ENCODE measurements at regions not wholly inside any gene's neighbourhood (a gene's known extent, or its start where the extent isn't known, plus 50 kb on each side); places are given as distances from the start of the nearest gene placed in this dataset.

GRCh38 chr4:183770906-183771305, 111.8 kb downstream of the TRAPPC11 start:
- DNase-seq (ENCODE audit: low spot score) (no peak), ATAC-seq (no peak), FAIRE-seq (no peak)
- Histone ChIP-seq H3K4me2 (ENCODE audit: low read depth, low read length) (no peak overlapping the region), H3K4me3 (replicated peaks in 1 of 3; ENCODE audit: insufficient read depth in 1 of 3, low read depth in 2 of 3, low read length in 3 of 3) (no peak overlapping the region), H3K9ac (ENCODE audit: insufficient read depth, low read depth, low read length) (no peak overlapping the region), H3K79me2 (ENCODE audit: insufficient read depth, low read length) (no peaks in the 10 kb centered on the region), H3K36me3 (replicated peaks in 1 of 2; ENCODE audit: control insufficient read depth in 1 of 2, insufficient read depth in 2 of 2, low read length in 2 of 2) (no peaks in the 10 kb centered on the region), H3K4me1 (ENCODE audit: insufficient read depth, low read length) (no peaks in the 10 kb centered on the region; the same call in 1 of the 2 replicates), H3K27me3 (ENCODE audit: control insufficient read depth in 1 of 2, insufficient read depth in 2 of 2, low read length in 2 of 2) (peaks cover 4 to 14% of the 10 kb centered on the region in 2 experiments; a peak in 3 of 5 replicates), H4K20me1 (ENCODE audit: insufficient read depth, low read length) (no peaks in the 10 kb centered on the region), H3K27ac (ENCODE audit: extremely low read length, insufficient read depth, low read length) (no peak overlapping the region), H3K9me3 (ENCODE audit: low read length) (no peaks in the 10 kb centered on the region), H2AFZ (ENCODE audit: low read length) (no peak overlapping the region)
- BruUV-seq (replicated peaks), result no TSS peak
- TF ChIP-seq TBX2 (CRISPR knock-in tag; IDR thresholded peaks at IDR 0.05; ENCODE audit: borderline replicate concordance) (no peak), EP300 (IDR thresholded peaks at IDR 0.05; ENCODE audit: low read depth in 2 of 2, low read length in 2 of 2) (no peak), EP300 (CRISPR knock-in tag; IDR thresholded peaks at IDR 0.05; ENCODE audit: borderline replicate concordance) (no peak), ZBTB38 (CRISPR knock-in tag; IDR thresholded peaks at IDR 0.05) (no peak), ZBTB42 (CRISPR knock-in tag; IDR thresholded peaks at IDR 0.05) (no peak), NR2C2 (CRISPR knock-in tag; IDR thresholded peaks at IDR 0.05; ENCODE audit: borderline replicate concordance) (no peak), BCL6 (CRISPR knock-in tag; IDR thresholded peaks at IDR 0.05) (no peak)
- intact Hi-C loops (cut with micrococcal nuclease; ENCODE audit: unreplicated experiment), result no loop called here
- CTCF ChIA-PET (ENCODE audit: low intra/inter-chr PET ratio, low total read pairs), result no interaction called here
- 6% methylated on average over 7 of the region's 7 CpGs for WGBS (ENCODE audit: low lambda C conversion rate)
- POLR2A ChIA-PET, result no interaction called here
- in situ Hi-C loops (cut with HindIII; ENCODE audit: extremely low pct_ligation_motif_present, low pct_unique_long_range_greater_than_20kb), result no loop called here

- Histone ChIP-seq H3K4me3 (replicated peaks in 1 of 3; ENCODE audit: insufficient read depth in 1 of 3, low read depth in 2 of 3, low read length in 3 of 3) (no peak overlapping the region), H3K27me3 (ENCODE audit: control insufficient read depth in 1 of 2, insufficient read depth in 2 of 2, low read length in 2 of 2) (peaks cover 1 to 7% of the 10 kb centered on the region in 2 experiments; a peak in 3 of 5 replicates), H3K4me1 (ENCODE audit: insufficient read depth, low read length) (no peaks in the 10 kb centered on the region), H2AFZ (ENCODE audit: low read length) (no peak overlapping the region), H3K27ac (ENCODE audit: extremely low read length, insufficient read depth, low read length) (no peak overlapping the region), H4K20me1 (ENCODE audit: insufficient read depth, low read length) (no peaks in the 10 kb centered on the region), H3K36me3 (replicated peaks in 1 of 2; ENCODE audit: control insufficient read depth in 1 of 2, insufficient read depth in 2 of 2, low read length in 2 of 2) (no peaks in the 10 kb centered on the region), H3K9me3 (ENCODE audit: low read length) (no peaks in the 10 kb centered on the region), H3K9ac (ENCODE audit: insufficient read depth, low read depth, low read length) (no peak overlapping the region), H3K79me2 (ENCODE audit: insufficient read depth, low read length) (no peaks in the 10 kb centered on the region), H3K4me2 (ENCODE audit: low read depth, low read length) (no peak overlapping the region)
- intact Hi-C loops (cut with micrococcal nuclease; ENCODE audit: unreplicated experiment), result no loop called here
- WGBS (ENCODE audit: low lambda C conversion rate), result 0% methylated on average over 1 of the region's 1 CpG
- CTCF ChIA-PET (ENCODE audit: low intra/inter-chr PET ratio, low total read pairs), result no interaction called here
- FAIRE-seq (no peak), ATAC-seq (no peak), DNase-seq (ENCODE audit: low spot score) (no peak)
- no TSS peak for BruUV-seq (replicated peaks)
- POLR2A ChIA-PET, result no interaction called here
- in situ Hi-C loops (cut with HindIII; ENCODE audit: extremely low pct_ligation_motif_present, low pct_unique_long_range_greater_than_20kb), result no loop called here
- TF ChIP-seq ZNF362 (CRISPR knock-in tag; IDR thresholded peaks at IDR 0.05; ENCODE audit: borderline replicate concordance) (no peak), SNAPC4 (CRISPR knock-in tag; IDR thresholded peaks at IDR 0.05) (no peak), POGK (CRISPR knock-in tag; conservative IDR thresholded peaks at IDR 0.05) (no peak)
These were observed 113.3 kb downstream of the TRAPPC11 start for GRCh38 chr4:183772361-183772760.

Data from HepG2 (cell line).